HG03354 (cell line): ENCODE measurements at regions not wholly inside any gene's neighbourhood (a gene's known extent, or its start where the extent isn't known, plus 50 kb on each side); places are given as distances from the start of the nearest gene placed in this dataset.

ENCODE experiments used
- ATAC-seq: cut with Tn5 transposase; IDR thresholded peaks from one replicate; pipeline ENCODE4 v1.9.1; 2021; ENCODE audit warnings: mild to moderate bottlenecking; ENCODE audit not compliant: unreplicated experiment, poor library complexity, severe bottlenecking

DNA sequence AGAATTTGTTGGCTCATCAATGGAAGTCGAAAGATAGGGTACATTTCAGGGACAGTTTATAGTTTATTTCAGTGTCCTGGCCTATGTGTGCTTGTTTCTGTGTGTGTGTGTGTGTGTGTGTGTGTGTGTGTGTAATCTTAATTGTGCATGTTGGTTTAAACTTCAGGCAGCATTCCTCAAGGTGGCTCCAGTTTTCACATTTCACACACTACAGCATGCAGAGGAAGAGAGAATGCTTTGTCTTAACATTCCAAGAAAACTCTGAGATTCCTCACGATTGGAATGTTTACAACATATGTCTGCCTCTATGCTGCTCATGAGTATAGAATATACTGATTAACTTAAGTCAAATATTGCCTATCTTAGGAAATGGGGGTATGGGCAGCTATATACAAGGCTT, 332.6 kb upstream of the EPHA7 start:
- ATAC-seq = no peak

DNA sequence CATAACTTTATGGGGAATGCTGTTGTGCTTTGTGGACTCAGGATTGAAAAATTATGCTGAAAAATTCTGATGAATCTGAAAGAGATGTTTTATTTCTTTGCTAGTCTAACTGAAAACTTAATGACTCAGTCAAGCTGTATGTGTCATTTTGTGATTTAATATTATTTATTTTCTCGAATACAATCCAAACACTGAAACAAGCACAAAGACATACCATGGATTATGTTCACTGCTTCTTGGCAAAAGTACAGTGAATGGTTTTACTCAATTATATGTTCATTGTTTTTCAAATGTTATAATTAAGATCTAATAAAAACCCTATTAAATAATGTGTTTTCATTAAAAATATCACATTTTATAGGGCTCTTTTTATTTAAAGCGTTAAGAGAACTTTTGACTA, 330.6 kb upstream of the EPHA7 start:
- no peak for ATAC-seq

DNA sequence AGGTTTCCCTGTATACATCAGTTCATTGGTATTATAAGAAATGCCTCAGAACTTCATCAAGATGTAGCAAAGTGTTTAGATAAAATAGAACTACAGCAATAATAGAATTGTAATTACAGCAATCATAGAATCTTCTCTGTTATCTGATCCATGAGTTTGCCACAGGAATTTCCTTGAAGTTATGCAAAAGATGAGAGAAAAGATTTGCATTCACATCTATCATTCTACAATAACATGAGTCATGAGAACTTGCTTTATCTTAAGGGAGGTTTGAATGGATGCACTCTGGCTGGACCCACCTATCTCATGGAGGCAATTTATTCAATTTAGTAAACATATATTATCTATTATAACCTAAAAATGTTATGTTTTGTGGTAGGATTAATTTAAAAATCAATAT, 329.8 kb upstream of the EPHA7 start:
- no peak for ATAC-seq

DNA sequence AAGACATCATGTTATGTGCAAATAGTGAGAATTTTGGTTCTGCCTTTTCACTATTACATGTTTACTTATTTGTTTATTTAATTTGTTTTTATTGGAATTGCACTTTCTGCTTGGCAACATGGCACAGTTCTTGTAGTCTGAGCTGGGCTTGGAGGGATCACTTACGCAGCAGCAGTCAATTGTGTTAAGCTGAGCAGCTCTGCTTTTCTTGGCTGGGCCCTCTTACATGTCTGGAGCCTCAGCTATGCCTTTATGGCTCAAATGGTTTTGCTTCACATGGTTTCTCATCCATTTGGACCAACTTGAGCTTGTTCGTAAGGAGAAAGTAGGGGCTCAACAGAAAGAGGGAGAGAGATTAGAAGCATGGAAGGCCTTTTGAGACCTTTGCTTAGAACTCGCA, 327.5 kb upstream of the EPHA7 start:
- ATAC-seq = no peak

DNA sequence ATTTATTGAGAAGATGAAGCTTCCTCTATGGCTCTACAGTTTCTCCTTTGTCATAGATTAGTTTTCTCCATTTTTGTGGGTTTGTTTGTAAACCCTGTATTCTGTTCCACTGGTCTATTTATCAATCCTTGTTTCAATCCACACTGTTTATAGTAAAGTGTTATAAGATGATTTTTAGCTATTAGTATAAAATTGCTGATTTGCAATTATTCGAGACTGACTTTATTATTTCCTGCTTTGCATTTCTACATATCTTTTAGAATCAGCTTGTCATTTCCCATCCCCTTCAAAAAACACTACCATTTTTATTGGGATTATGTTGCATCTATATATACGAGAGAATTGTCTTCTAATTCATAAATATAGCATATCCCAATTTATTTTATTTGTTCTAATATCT, 325.9 kb upstream of the EPHA7 start:
- no peak for ATAC-seq

DNA sequence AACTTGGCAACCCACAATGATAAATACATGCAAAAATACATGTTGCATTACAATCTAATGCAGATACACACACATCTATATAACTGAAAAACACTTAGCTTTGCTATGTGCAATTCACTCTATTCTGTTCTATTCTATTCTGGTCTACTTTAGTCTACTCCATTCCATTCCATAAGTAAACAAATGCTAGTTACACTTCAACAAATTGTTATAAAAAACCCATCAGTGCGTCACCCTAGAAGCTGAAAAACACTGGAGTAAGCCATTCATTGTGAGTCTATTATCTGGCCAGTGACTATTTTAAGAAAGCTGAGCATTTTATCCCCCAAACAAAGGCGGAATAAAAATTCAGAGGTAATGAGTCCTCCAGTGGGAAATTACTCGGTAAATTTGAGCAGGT, 315.7 kb upstream of the EPHA7 start:
- no peak for ATAC-seq

DNA sequence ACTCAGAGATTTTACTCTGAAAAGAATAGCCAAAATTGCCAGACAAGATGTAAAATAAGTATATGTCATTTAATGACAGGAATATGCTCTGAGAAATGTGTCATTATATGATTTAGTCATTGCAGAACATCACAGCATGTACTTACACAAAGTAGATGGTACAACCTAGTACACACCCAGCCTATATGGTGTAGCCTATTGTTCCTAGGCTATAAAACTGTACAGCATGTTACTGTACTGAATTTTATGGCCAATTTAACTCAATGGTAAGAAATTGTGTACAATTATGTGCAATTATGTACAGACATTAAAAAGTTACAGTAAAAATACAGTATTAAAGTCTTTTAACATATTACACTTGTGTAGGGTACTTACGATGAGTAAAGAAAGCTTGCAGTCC, 311.9 kb upstream of the EPHA7 start:
- ATAC-seq = no peak

DNA sequence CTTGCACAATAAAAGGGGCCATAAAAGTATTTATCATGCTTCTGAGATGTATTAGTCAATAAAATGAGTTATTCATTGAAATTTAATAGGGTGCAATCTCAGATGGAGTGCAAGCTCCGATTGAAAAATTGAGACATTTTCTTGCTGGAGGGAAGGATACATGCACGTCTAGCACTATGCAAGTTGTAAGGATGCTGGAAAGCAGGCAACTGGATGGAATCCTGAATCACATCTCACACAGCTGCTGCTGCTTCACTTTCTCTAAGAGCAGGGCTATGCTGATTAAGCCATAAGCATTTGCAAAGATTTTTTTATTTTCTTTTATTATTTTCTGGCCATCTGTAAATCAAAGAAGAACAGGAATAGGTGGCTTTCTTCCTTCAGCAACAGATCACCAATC, 308.8 kb upstream of the EPHA7 start:
- ATAC-seq = no peak

DNA sequence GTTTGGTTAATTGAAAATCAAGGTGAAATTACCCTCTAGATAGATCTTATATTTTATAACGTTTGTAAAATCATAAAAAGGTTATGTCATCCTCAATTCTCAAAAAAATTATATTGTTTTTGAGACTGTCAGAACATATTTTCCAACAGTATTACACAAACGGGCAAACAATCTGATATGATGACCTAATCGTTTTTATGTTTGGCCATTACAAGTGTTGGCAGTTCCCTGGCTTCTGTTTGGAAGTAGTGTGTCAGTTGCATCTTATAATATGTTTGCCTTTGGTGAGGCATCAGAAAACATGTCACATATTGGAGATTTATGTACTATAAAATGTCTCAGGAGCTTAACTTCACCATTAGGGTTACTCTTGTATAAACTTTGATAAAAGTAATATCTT, 308.1 kb upstream of the EPHA7 start:
- ATAC-seq = no peak

DNA sequence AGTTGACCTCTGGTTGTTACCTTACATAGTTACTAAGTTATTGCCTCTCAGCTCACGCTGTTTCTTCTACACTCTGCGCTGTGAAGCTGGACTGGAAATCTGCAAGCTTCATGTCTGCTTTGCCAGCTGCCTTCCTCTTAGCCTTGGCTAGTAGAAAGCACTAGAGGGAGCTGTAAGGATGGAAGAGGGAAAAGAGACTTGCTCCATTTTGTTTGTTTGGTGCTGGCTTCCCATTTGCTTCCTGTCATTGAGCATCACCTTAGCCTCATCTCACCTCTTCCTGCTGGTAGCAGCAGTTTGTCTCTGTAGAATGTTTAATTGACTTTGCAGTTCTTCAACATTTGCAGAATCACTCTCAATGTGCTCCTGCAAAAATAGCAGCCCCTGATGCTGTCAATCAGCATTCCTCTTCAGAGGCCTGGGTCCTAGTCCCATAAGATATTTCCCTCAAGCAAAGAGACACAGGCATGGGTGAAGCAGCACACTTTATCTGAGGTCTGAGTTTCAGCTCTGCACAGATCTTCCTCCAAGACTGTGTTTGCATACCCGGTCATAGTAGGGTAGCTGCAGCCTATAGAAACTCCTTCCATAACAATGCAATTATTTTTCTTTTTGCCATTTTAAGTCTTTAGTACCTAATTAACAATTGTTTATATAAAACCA, 302.2 kb upstream of the EPHA7 start:
- no peak for ATAC-seq

DNA sequence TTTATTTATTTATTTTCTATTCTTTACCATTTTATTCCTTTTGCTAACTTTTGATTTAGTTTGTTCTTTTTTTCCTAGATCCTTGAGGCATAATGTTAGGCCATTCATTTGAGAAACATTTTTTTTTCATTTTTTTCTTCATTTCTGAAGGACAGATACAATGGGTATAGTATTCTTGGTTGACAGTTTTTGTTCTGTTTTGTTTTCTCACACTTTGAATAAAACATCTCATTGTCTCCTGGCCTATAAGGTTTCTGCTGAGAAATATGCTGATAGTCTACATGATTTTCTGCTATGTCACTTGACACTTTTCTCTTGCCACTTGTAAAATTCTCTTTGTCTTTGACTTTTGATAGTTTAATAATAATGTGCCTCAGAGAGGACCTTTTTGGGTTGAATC, 294.6 kb upstream of the EPHA7 start:
- ATAC-seq = no peak

DNA sequence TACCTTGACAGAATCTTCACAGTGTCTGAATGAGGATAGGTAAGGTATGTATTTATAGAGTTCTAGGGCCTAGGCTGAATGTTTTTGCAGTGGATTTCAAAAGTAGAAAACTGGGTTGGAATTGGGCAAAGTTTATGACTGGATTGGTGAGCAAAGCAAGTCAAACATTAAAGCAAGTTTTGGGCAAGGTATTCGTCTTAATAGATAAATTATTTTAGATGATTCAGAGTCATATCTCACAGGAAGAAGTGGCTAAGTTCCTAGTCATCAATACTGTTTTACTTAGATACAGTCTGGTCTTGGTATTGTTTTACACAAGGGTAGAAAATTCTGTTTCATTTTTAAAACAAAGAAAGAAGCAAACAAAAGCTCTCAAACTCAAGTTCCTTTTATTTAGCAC, 284.1 kb upstream of the EPHA7 start:
- no peak for ATAC-seq

DNA sequence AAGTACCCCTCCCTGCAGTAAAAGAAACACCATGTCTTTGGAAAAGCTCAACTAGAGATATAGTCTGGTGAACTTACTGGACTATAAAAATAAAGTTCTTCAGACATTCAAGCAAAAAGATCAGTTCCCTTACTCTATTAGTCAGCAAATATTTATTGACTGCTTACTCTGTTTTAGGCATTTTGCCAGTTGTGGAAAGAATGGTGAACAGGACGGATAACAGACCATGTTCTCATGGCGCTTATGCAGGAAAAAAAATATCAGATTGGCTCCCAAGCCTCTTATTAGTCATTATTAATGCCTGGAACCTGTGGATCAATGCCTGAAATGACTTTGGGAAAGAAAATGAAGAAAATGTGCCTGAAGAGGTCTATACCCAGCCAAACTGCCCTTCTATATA, 282.2 kb upstream of the EPHA7 start:
- no peak for ATAC-seq

DNA sequence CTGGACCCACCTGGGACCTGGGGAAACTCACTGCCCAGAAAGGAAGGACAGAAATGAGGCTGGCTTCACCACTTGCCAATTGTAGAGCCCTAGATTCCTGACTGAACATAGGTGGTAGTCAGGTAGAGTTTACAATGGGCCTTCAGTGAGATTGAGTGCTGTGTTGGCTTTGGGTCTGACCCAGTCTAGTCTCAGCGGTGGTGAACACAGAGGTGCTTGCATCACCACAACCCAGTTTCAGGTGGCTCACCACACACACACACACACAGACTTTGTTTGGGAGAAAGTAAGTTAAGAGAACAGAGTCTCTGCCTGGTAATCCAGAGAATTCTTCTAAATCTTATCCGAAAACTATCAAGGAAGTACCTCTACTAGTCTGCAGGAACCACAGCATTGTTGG, 266.1 kb upstream of the EPHA7 start:
- ATAC-seq = no peak

DNA sequence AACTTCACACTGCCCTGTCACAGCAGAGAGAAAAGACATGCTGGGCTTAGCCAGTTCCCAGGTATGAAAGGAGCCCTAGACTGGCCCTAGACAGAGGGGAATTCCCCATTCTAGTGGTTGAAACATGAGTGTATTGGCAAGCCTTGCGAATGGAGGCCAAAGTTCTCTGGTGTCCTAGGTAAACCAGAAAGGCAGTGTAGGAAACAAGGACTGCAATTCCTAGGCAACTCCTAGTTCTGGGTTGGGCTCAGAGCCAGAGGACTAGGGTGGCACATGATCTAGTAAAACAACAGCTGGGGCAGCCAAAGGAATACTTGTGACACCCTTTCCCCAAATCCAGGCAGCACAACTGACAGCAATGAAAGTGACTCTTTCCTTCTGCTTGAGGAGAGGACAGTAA, 265.0 kb upstream of the EPHA7 start:
- ATAC-seq = no peak

DNA sequence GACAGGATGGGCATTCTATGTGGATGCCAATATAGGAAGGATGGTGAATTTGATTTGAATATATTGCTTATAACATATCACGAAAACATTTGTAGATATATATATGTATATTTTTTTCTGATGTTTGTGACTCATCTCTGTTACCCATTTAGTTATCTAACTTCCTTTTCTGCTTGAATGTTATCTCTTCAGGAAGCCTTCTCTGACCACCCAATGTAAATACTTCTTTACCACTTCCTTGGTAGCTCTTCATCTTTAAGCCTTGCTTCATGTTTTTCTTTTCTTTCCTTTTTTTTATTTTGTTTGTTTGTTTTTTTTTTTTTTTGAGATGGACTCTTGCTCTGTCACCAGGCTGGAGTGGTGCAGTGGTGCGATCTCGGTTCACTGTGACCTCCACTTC, 260.5 kb upstream of the EPHA7 start:
- no peak for ATAC-seq

DNA sequence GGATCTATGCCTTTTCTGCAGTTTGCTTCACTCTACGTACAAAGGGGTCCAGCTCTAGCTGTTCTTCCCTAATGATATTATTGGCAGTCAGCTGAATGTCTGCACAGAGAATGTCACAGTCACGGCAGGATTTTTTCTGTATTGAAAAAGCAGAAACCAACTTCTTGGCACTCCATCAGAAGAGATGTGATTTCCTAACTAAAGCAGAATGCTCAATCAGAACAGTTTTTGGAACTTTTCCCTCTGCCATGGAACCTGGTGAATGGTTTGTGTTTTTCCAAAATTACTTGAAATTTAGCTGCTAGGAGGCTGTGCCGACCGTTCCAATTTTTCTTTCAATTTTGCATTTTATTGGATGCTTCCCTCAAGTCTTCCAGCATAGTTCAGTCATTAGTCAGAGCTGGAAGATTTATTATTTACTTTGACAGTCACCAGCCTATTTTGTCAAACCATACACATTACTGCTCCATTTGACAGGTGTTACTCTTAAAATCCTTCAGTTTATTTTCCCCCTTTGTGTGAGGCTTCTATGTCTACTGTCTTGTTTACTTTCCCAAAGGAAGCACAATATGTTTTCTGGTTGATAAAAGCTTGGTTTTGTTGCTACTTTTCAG, 259.6 kb upstream of the EPHA7 start:
- ATAC-seq = no peak

DNA sequence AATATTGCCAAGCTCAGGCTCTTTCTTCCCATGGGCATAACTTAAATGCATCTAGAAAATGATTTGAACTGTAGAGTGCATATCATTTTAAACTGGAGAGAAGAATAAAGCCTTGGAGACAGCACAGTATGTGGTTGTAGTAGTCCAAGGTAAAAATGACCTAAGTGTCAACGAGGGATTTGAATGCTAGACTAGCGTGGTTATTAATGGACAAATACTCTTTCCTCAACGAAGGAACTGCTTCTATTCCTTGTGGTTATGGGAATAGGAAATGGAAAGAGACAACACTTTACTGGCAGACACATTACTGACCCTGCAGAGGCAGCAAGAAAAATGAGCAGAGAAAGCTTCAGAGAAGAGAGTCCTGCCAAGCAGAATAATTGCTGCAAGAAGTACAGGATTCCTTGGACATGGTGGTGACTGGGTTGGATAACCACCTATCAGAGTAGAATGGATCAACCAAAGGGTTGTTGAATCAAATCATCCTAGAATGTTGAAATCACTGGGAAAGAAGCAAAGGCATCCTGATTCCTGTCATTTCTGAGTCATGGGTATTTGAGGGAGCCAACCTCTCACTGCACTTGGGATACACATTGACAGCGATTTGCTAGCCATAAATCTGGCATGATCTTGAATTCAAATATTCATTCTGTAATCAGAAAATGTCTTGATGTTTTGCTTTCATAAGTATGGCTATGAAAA, 258.1 kb upstream of the EPHA7 start:
- no peak for ATAC-seq

DNA sequence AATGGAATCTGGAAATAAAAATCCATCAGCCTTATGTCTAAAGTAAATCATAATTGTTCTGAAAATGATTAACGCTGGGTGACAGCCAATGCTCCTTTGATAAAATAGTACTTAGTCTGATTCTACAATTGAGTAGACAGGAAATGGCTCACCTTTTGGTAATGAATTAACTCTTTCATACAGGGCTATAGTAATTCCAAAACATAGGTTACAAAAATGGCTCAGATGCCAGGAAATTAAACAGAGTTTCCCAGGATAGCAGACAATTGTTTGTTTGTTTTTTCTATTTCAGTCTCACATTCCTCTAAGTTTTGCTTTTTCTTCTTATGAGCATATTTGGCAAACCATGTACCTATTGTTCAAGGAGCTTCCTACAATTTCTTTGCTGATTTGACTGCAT, 257.2 kb upstream of the EPHA7 start:
- no peak for ATAC-seq

DNA sequence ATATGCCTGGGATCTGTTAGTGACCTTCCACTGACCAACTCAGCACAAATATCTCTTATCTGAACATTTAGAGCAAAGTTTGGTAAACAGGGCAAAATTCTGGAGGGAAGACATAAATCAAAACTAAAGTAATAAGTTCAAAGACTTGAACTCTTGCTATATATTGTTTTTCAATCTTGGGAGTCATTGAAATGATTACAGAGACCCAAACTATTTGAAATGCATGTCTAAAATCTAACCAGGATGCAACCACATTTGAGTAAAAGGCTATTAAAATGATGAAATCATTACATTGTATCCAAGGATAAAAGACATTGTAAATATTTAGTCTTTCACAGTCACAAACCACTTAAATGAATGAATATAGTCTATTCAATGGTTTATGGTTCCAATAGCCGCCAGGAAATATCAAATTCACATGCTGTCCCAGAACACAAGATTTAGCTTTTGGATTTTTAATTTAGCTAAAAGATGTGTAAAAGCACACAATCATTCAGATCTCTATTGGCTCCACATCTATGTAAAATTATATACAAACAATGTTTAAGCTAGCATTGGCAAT, 256.6 kb upstream of the EPHA7 start:
- no peak for ATAC-seq

DNA sequence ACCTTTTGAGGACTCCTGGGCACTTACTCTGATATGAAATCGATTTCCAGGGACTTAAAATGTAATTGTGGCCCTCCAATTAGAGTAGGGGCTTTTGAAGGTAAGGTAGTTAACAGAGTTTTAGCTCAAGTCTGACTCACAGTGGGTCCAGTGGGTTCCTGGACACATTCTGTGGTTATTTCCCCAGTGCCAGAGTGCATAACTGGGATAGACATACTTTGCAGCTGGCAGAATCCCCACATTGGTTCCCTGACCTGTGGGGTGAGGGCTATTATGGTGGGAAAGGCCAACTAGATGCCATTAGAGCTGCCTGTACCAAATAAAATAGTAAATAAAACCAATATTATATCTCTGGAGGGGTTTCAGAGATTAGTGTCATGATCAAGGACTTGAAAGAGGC, 243.8 kb upstream of the EPHA7 start:
- ATAC-seq = no peak
